ENCODE measurements at regions not wholly inside any gene's neighbourhood (a gene's known extent, or its start where the extent isn't known, plus 50 kb on each side); places are given as distances from the start of the nearest gene placed in this dataset.

- no peak overlapping the region for H3K27ac ChIP-seq
- TF ChIP-seq ZFX (IDR thresholded peaks at IDR 0.05) = no peak
- TF ChIP-seq, protein P1, sequence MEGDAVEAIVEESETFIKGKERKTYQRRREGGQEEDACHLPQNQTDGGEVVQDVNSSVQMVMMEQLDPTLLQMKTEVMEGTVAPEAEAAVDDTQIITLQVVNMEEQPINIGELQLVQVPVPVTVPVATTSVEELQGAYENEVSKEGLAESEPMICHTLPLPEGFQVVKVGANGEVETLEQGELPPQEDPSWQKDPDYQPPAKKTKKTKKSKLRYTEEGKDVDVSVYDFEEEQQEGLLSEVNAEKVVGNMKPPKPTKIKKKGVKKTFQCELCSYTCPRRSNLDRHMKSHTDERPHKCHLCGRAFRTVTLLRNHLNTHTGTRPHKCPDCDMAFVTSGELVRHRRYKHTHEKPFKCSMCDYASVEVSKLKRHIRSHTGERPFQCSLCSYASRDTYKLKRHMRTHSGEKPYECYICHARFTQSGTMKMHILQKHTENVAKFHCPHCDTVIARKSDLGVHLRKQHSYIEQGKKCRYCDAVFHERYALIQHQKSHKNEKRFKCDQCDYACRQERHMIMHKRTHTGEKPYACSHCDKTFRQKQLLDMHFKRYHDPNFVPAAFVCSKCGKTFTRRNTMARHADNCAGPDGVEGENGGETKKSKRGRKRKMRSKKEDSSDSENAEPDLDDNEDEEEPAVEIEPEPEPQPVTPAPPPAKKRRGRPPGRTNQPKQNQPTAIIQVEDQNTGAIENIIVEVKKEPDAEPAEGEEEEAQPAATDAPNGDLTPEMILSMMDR (conservative IDR thresholded peaks at IDR 0.05) = no peak
These were observed 673.9 kb upstream of the RGMB start for GRCh38 chr5:98099448-98100105.

DNA sequence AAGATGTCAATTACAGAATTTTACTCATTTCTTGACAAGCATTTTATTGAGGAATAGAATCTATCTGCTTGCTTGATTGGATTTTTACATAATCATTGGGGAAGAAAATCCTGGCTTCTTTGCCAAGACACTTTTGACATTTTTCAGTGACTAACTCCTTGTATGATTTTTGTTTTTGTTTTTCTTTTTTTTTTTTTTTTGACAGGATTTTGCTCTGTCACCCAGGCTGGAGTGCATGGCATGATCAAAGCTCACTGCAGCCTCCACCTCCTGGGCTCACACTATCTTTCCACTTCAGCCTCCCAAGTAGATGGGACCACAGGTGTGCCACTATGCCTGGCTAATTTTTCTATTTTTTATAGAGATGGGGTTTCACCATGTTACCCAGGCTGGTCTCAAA is 672.3 kb upstream of the RGMB start:
- TF ChIP-seq, protein P1 (conservative IDR thresholded peaks at IDR 0.05) = no peak
- TF ChIP-seq ZFX (IDR thresholded peaks at IDR 0.05) = no peak
- H3K27ac ChIP-seq = no peak overlapping the region

DNA sequence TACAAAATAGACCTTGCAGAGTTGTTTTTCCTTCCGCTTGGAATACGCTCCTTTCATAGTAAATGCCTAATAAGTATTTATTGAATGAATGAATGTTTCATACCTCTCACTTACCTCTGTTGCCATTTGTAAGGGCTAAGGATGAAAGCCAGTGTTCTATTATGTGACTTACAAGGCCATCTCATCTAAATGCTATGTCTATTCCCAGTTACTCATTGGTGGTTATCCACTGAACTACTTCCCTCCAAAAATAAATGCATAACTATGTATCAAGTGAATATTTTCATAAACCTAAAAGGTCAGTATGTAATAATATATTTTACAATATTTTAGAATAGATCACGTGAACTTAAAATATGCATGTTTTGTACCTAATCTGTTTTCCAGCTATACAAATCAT is 670.5 kb upstream of the RGMB start:
- TF ChIP-seq ZFX (IDR thresholded peaks at IDR 0.05) = no peak
- TF ChIP-seq, protein P1 (conservative IDR thresholded peaks at IDR 0.05) = no peak
- no peak overlapping the region for H3K27ac ChIP-seq

GRCh38 chr5:98103807-98104206 is 669.7 kb upstream of the RGMB start:
- no peak for TF ChIP-seq ZFX (IDR thresholded peaks at IDR 0.05)
- TF ChIP-seq, protein P1 (conservative IDR thresholded peaks at IDR 0.05) = no peak
- H3K27ac ChIP-seq = no peak overlapping the region

DNA sequence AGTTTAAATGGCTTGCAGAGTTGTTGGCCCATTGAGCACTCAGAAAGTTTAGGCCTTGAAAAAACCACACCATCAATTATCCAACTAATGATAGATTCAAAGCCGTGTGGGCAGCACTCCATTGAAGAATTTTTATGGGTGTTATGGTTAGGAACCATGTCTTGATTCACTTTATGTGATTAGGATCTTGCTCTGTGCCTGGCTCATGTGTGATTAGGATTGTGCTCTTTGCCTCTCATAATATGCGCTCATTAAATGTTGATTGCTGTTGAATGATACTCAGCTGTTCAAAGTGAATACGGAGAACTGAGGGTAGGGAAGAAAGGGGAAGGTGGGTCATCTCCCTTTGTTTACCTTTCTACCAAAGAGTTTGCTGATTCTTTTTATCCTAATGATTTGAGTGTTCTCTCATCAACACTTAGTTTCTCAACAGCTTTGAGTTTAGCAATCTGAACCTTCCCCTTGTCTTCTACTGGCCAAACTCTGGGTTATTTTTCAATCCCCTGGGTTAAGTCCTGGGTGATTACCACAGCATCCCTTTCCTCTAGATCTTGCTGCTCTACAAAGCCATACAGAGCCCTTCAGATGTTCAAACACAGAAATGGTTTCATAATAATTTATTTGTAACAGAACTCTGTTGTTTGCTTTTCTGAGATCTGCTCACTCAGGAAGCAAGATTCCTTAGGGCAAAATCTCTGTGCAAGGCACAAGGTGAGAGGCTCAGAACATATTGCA is 668.8 kb upstream of the RGMB start:
- TF ChIP-seq, protein P1 (conservative IDR thresholded peaks at IDR 0.05) = no peak
- TF ChIP-seq ZFX (IDR thresholded peaks at IDR 0.05) = no peak
- H3K27ac ChIP-seq = no peak overlapping the region

GRCh38 chr5:98105681-98106080 is 667.8 kb upstream of the RGMB start:
- H3K27ac ChIP-seq = no peak overlapping the region
- TF ChIP-seq, protein P1 (conservative IDR thresholded peaks at IDR 0.05) = no peak
- no peak for TF ChIP-seq ZFX (IDR thresholded peaks at IDR 0.05)

All from C4-2B (cell line).